Left colon (tissue), 2 donors: ENCODE measurements at regions not wholly inside any gene's neighbourhood (a gene's known extent, or its start where the extent isn't known, plus 50 kb on each side); places are given as distances from the start of the nearest gene placed in this dataset.

ENCODE experiments used
- ATAC-seq: fragments of 200-7000 bp; cut with Tn5 transposase; one replicate; pipeline ENCODE4 v1.9.1; 2020; ENCODE audit warnings: mild to moderate bottlenecking, moderate library complexity
- DNase-seq, 2 donors: peaks; one replicate each; pipeline ENCODE4 v3.0.0-alpha.2; 2020
- intact Hi-C, 2 donors: fragments of 100-400 bp; cut with DNase I in 1 of 2; cut with micrococcal nuclease in 1 of 2; formaldehyde crosslinking; loops; one replicate each; pipeline versions ENCODE4 v1.11.2 to v1.14.0; 2022; cut with DNase I, micrococcal nuclease
- donor health status: DM: no; HTN: no; CAD: no.
- donor health status: DM: yes; HTN: yes; CAD: no.

GRCh38 chr2:136490100-136490499 is 275.2 kb upstream of the THSD7B start:
- no peak for ATAC-seq
- DNase-seq, result no peak
- intact Hi-C loops, result no loop called here

GRCh38 chr2:136487421-136487820 is 277.9 kb upstream of the THSD7B start:
- no peak for ATAC-seq
- DNase-seq, result no peak
- intact Hi-C loops, result no loop called here

GRCh38 chr2:136486115-136486514 is 279.2 kb upstream of the THSD7B start:
- ATAC-seq (no peak), DNase-seq (no peak)
- intact Hi-C loops, result no loop called here

- intact Hi-C loops, result no loop called here
- DNase-seq (no peak), ATAC-seq (no peak)
These were observed 282.4 kb upstream of the THSD7B start for GRCh38 chr2:136482966-136483365.

GRCh38 chr2:136482006-136482405 is 283.3 kb upstream of the THSD7B start:
- intact Hi-C loops, result no loop called here

GRCh38 chr2:136479696-136480095 is 285.6 kb upstream of the THSD7B start:
- intact Hi-C loops, result no loop called here
- DNase-seq, result no peak

More at GRCh38 chr2:136482006-136482405, 283.3 kb upstream of the THSD7B start:
- ATAC-seq (no peak), DNase-seq (no peak)

GRCh38 chr2:136468799-136469369 is 296.5 kb upstream of the THSD7B start:
- DNase-seq, result peak in 1 of 2 donors; percentile 3

More at GRCh38 chr2:136479696-136480095, 285.6 kb upstream of the THSD7B start:
- no peak for ATAC-seq

GRCh38 chr2:136452528-136452927 is 312.8 kb upstream of the THSD7B start:
- intact Hi-C loops, result no loop called here
- DNase-seq (no peak), ATAC-seq (no peak)

More at GRCh38 chr2:136468799-136469369, 296.5 kb upstream of the THSD7B start:
- ATAC-seq, result no peak
- intact Hi-C loops, result no loop called here

- intact Hi-C loops, result no loop called here
- ATAC-seq (no peak), DNase-seq (no peak)
These were observed 316.2 kb upstream of the THSD7B start for GRCh38 chr2:136448986-136449780.

GRCh38 chr2:136448432-136448831 is 316.9 kb upstream of the THSD7B start:
- intact Hi-C loops, result no loop called here
- no peak for DNase-seq
- ATAC-seq, result no peak

GRCh38 chr2:136444323-136444722 is 321.0 kb upstream of the THSD7B start:
- DNase-seq, result no peak
- intact Hi-C loops, result no loop called here
- ATAC-seq, result no peak

- no peak for ATAC-seq
- intact Hi-C loops, result no loop called here
These were observed 321.7 kb upstream of the THSD7B start for GRCh38 chr2:136443661-136444060.

GRCh38 chr2:136441979-136442714 is 323.2 kb upstream of the THSD7B start:
- intact Hi-C loops, result no loop called here

More at GRCh38 chr2:136443661-136444060, 321.7 kb upstream of the THSD7B start:
- no peak for DNase-seq

GRCh38 chr2:136439064-136439676 is 321.2 kb upstream of the CXCR4 start:
- intact Hi-C loops, result no loop called here
- ATAC-seq, result no peak
- no peak for DNase-seq

More at GRCh38 chr2:136441979-136442714, 323.2 kb upstream of the THSD7B start:
- no peak for ATAC-seq
- DNase-seq, result no peak

GRCh38 chr2:136437461-136437860 is 319.5 kb upstream of the CXCR4 start:
- no peak for ATAC-seq
- no peak for DNase-seq
- intact Hi-C loops, result no loop called here

- DNase-seq (no peak), ATAC-seq (no peak)
- intact Hi-C loops, result no loop called here
These were observed 319.0 kb upstream of the CXCR4 start for GRCh38 chr2:136436936-136437335.

- no peak for ATAC-seq
- intact Hi-C loops, result no loop called here
- DNase-seq, result no peak
These were observed 316.3 kb upstream of the CXCR4 start for GRCh38 chr2:136434251-136434715.

- intact Hi-C loops, result no loop called here
- ATAC-seq, result no peak
- no peak for DNase-seq
These were observed 315.3 kb upstream of the CXCR4 start for GRCh38 chr2:136433261-136433660.

GRCh38 chr2:136424112-136424511 is 306.2 kb upstream of the CXCR4 start:
- ATAC-seq (no peak), DNase-seq (no peak)
- intact Hi-C loops, result loop anchor here in 1 of 2 donors (10.0 kb wide), 1 partner anchor 1421 kb away; no protein-coding TSS in a partner anchor
